T-helper 1 cell treated with Interleukin-12 subunit alpha and Interleukin-12 subunit beta and Interleukin-4 antibody, amounts not matched to agents 30 ng/mL and 1 ng/mL, for 36 hours (primary cell): ENCODE measurements at regions not wholly inside any gene's neighbourhood (a gene's known extent, or its start where the extent isn't known, plus 50 kb on each side); places are given as distances from the start of the nearest gene placed in this dataset.

ENCODE experiments used
- intact Hi-C: fragments of 100-400 bp; cut with micrococcal nuclease; formaldehyde crosslinking; loops from one replicate; pipeline ENCODE4 v1.15.1; 2024

DNA sequence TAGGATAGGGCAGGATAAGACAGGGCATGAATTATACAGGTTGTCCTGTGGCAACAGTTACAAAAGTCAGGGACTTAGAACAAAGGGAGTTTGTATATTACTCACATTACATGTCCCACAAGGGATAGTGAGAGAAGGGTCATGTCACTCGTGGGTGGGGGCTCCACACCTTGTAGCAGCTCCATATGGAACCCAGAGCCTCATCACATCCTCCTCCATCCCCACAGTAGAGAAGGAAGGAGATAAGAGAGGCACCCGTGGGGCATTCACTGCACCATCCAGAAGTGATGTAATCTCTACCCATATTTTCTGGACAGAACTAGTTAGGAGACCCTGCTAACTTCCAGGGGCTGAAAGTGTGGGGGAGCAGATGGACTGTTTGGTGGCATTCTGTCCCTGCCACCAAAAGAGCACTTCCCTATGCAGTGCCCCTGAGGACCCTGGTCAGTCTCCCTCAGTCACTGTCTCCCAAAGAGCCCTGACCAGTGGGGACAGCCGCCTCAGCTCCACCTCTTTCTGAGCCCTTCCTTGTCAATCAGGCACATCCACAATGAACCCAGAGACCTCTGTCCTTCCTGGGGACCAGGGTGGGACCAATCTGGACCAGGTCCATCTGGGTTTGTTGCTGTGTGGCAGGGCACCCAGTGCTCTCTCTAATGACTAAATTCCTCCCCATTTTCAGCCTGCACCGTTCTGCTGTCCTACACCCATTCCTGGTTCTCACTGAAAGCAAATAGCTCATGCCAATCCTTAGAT lies 154.8 kb upstream of the ETV3 start:
- intact Hi-C loops, result no loop called here

DNA sequence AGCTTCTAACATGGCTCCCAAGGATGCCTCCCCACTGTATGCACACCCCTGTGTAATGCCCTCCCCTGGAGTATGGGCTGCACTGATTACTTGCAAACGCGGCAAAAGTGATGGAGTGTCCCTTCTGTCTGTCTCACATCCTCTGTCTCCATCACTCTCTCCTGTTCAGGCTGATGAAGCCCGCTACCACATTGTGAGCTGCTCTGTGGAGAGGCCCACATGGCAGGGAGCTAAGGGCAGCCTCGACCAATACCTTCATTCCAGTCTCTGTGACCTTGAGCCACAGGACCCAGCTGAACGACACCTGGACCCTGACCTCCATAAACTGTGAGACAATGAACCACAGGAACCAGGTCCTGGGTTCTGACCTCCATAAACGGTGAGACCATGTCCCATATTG lies 154.1 kb upstream of the ETV3 start:
- intact Hi-C loops, result no loop called here

- intact Hi-C loops, result no loop called here
Observed at GRCh38 chr1:157291083-157291482, 152.9 kb upstream of the ETV3 start.

DNA sequence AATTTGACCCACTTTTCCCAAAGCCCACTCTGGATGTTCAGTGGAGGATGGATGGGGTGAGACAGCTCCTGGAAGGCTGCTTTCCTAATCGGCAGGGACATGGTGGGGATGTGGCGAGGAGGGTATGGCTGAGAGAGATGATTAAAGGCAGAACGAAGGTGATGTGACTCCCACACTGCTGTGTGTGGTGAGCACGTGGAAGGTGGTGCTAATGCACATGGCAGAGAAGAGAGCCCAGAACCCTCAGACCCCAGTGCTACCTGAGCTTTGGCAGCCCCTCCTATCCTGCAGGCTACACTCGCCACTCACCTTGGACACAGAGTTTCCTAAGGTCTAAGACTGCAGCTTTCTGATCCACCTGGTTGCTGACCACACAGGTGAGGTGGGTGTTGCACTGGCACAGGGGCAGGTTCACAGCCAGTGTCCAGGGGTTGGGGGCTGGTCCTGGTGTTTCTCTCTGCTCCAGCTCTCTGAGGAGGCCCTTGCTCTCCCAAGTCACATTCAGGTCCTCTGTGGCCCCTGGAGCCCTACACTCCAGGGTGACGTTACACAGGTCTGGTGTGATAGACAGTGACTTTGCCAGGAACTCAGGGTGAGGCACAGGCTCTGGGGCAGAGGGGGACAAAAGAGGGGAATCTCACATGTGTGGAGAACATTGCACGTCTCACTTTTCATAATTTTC lies 151.4 kb upstream of the ETV3 start:
- intact Hi-C loops, result no loop called here

GRCh38 chr1:157288996-157289395 lies 150.8 kb upstream of the ETV3 start:
- intact Hi-C loops, result no loop called here

GRCh38 chr1:157288492-157288891 lies 150.3 kb upstream of the ETV3 start:
- intact Hi-C loops, result no loop called here

- intact Hi-C loops, result no loop called here
Observed at GRCh38 chr1:157288006-157288405, 149.8 kb upstream of the ETV3 start.

DNA sequence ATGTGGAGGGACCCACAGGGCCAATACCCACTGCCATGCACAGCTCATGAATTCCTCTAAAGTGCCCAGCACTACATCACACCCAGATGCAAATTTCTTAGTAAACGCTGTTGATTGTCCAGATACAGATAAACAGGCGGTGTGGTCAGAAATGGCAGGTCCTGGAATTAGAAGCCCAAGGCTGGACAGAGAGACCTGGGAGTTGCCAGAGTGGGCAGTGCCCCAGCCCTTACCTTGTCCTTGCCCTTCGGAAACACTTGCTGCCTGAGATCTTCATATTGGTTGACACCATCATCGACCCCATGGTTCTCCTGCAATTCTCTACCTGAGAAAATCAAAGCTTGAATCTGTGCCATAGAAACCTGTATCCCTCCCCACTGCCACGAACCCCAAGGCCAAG lies 149.3 kb upstream of the ETV3 start:
- intact Hi-C loops, result no loop called here

DNA sequence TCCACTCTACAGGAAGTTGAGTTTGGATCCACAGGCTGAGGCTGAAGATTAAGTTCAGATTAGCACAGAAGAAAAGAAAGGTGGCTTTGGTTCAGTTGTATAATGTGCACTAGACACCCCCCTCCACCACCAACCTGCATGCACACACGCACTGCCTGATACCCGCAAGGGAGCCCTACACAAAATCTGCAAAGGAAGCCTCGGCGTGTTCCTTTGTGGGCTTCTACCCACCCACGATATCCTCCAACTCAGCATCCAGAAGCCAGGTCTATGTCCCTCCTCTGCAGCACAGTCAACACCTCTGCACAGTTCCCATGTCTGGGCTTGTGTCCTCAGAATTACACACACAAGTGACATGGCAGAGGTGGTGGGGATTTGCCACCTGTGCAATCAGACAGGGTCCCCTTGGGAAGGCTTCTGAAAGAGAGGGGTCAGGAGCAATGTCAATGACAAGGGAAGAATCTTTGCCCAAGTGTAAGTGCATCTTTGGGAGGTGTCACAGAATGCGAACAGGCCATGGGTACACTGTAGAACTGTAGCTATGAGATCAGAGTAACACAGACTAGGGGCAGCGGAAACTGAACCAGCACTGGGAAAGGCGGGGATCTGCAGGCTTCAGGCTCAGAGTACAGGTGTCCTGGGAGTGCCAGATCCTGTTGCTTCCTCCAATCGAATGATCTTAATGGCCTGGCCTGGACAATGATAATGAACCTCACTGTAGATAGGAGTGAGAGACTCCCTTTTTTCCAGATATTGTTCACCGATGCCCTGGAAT lies 148.6 kb upstream of the ETV3 start:
- intact Hi-C loops, result no loop called here

- intact Hi-C loops, result no loop called here
Observed at GRCh38 chr1:157286096-157286495, 147.9 kb upstream of the ETV3 start.

DNA sequence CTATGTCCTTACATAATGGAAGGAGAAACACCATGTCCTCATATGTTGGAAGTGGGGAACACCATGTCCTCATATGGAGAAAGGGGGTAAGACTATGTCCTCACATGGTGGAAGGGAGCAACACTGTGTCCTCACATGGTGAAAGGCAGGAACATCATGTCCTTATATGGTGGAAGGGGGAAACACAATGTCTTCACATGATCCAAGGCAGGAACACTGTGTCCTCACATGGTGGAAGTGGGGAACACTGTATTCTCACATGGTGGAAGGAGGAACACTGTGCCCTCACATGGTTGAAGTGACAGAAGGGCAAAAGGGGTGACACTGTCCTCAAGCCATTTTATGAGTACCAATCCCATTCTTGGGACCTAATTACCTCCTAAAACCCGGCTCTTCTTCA lies 146.3 kb upstream of the ETV3 start:
- intact Hi-C loops, result no loop called here

DNA sequence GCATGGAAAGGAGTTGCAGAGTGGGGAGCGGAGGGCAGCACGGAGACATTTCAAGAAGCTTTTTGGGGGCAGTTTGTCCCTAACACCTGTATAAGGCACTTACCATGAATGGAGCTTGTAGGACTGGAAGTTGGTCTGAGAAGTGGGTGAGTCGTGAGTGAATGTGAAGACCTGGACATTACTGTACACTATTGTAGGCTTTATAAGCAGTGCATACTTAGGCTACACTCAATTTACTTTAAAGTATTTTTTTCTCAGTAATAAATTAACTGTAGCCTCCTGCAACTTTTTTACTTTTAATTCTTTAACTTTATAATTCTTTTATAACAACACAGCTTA lies 141.6 kb upstream of the ETV3 start:
- intact Hi-C loops, result no loop called here

DNA sequence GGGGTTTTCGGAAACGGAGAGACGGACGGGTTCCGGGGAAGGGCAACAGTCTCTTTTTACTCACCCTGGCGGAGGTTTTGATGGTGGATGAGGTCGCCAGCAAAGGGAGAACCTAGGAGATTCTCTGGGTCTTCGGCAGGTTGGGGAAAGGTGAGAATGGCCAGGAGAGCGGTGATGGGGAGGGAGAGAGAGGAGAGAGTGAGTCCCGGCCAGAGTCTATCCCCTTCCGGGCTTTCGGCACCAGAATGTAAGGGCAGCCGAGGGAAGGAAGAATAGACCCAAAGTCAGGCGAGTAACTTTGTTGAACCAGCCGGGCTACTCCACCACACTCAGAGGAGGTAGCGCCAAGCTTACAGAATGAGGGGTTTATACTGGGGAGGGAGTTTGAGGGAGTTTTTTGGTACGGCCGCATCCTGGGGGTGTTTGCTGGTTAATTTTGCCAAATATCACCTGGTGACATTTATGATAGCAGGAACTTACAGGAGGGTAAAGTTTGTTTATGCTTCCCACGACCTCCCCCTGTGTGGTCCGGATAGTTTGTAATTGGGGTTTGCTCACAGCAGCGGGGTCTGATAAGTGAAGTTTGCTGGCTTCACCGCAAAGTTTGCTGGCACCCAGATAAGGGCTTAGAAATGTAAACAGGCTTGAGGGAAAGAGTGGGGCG lies 141.1 kb upstream of the ETV3 start:
- intact Hi-C loops, result no loop called here

DNA sequence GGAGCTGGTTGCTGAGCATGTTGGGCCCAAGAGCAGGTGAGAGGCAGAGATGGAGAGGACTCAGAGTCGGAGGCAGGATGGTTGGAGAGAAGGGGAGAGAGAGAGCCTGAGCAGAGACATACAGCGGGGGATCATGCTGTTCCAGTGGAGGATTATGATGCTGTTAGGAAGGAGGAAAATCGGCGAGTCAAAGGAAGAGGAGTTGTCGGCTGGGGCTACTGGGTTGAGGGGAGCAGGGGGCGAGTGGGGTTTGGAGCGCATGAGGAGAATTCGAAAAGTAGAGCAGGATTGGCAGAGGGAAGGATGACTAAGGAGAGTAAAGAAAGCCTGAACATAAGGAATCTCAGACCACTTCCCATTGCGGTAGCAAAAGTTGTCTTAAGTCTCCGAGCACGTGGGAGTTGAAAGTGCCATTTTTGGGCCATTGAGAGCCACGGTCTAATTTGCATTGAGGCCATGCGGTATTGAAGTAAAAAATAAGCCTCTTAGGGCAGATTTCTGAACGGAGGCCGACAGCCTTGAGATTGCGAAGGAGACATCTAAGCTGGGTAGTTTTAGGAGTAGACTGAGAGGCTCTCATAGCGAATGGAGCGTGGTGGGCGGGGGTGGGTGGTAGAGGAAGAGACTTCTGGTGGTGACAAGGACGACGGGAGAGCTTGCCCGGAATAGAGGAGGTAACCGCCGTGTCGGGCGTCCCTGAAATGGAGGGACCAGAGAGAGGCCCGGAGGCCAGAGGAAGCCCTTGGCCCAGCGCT lies 140.4 kb upstream of the ETV3 start:
- intact Hi-C loops, result no loop called here

- intact Hi-C loops, result no loop called here
Observed at GRCh38 chr1:157277913-157278312, 139.7 kb upstream of the ETV3 start.

DNA sequence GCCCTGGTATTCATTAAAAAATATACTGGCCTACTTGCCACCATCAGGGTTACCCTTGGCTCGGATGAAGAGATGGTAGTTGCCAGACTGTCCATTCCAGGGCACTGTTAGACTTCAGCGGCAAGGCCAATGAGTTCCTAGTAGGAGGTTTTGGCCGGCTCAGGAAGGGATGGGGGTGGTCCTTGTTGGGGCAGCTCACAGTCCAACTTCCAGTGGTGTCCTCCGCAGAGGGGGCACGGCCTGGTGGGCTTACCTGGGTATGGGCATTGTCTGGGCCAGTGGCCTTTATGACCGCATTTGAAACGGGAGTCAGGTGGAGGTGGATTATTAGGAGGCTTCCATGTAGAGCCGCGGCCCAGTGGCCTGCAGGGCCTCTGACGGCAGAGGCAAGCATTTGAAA lies 139.1 kb upstream of the ETV3 start:
- intact Hi-C loops, result no loop called here

- intact Hi-C loops, result no loop called here
Observed at GRCh38 chr1:157274698-157275534, 136.7 kb upstream of the ETV3 start.

- intact Hi-C loops, result no loop called here
Observed at GRCh38 chr1:157272729-157273524, 134.7 kb upstream of the ETV3 start.

DNA sequence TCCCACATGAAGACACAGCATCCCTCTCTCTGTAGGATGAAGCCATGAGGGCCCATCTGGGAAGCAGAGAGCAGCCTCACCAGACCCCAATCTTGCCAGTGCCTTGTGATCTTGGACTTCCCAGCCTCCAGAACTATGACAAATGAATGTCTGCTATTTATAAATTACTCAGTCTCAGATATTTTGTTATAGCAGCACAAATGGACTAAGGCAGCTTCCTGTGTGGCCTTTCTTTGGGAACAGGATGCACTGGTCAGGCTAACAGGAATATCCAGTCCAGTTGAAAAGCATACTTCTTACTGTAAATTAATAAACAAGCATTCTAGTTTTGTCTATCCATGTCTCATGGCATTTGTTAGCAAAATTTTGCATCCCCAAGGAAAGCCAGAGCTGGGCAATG lies 134.1 kb upstream of the ETV3 start:
- intact Hi-C loops, result no loop called here
